ENCODE measurements at regions not wholly inside any gene's neighbourhood (a gene's known extent, or its start where the extent isn't known, plus 50 kb on each side); places are given as distances from the start of the nearest gene placed in this dataset.
"Not testable (repeated sequence)": the region's sequence is repeated elsewhere in the genome, so short reads cannot be mapped to it uniquely, and the experiment has no call there.

- H2AFZ ChIP-seq (ENCODE audit: low read length): no peak overlapping the region
- ChIA-PET POLR2A (interaction anchor here (0.6 to 1.0 kb wide), 2 partner anchors 291 to 1350 kb away, joined by 3 to 4 read pairs; no protein-coding TSS in a partner anchor), CTCF (ENCODE audit: unreplicated experiment) (interaction anchor here (1.4 kb wide), 1 partner anchor 8 kb away, joined by 4 read pairs; no protein-coding TSS in a partner anchor)
- no peak for DNase-seq (ENCODE audit: low spot score)
- H3K27ac ChIP-seq (ENCODE audit: low read depth, low read length, poor library complexity, severe bottlenecking): no peak overlapping the region
- H3K9me2 ChIP-seq (ENCODE audit: insufficient read depth, low read length): no peaks in the 10 kb centered on the region
- H3K36me3 ChIP-seq (ENCODE audit: insufficient read depth, low read length): no peaks in the 10 kb centered on the region
- H3K9me3 ChIP-seq (ENCODE audit: low read length): no peaks in the 10 kb centered on the region
- no peaks in the 10 kb centered on the region for H3K79me2 ChIP-seq (ENCODE audit: insufficient read depth, low read depth, low read length)
- H3K4me1 ChIP-seq (ENCODE audit: insufficient read depth, low read length, poor library complexity, severe bottlenecking): no peaks in the 10 kb centered on the region
- no peak overlapping the region for H3K4me2 ChIP-seq (ENCODE audit: low read length)
- H4K20me1 ChIP-seq (ENCODE audit: insufficient read depth, low read length): no peaks in the 10 kb centered on the region
- no TSS peak for BruUV-seq (replicated peaks)
- intact Hi-C loops (cut with micrococcal nuclease; ENCODE audit: unreplicated experiment): no loop called here
- H3K4me3 ChIP-seq (ENCODE audit: low read depth, low read length, poor library complexity, severe bottlenecking): no peak overlapping the region
- TF ChIP-seq CTCF (conservative IDR thresholded peaks at IDR 0.05; ENCODE audit: low read length): no peak
- TF ChIP-seq EZH2phosphoT487 (IDR thresholded peaks at IDR 0.05; ENCODE audit: borderline replicate concordance, low read depth, low read length): no peak
Observed at GRCh38 chr3:170804078-170804477, 65.9 kb downstream of the RPL22L1 start.

- TF ChIP-seq EZH2phosphoT487 (IDR thresholded peaks at IDR 0.05; ENCODE audit: borderline replicate concordance, low read depth, low read length) (no peak), CTCF (conservative IDR thresholded peaks at IDR 0.05; ENCODE audit: low read length) (no peak)
- Histone ChIP-seq H3K36me3 (ENCODE audit: insufficient read depth, low read length) (no peaks in the 10 kb centered on the region), H3K27ac (ENCODE audit: low read depth, low read length, poor library complexity, severe bottlenecking) (no peak overlapping the region), H4K20me1 (ENCODE audit: insufficient read depth, low read length) (no peaks in the 10 kb centered on the region), H3K4me3 (ENCODE audit: low read depth, low read length, poor library complexity, severe bottlenecking) (no peak overlapping the region), H3K4me2 (ENCODE audit: low read length) (no peak overlapping the region), H3K79me2 (ENCODE audit: insufficient read depth, low read depth, low read length) (no peaks in the 10 kb centered on the region), H3K9me2 (ENCODE audit: insufficient read depth, low read length) (no peaks in the 10 kb centered on the region), H3K4me1 (ENCODE audit: insufficient read depth, low read length, poor library complexity, severe bottlenecking) (no peaks in the 10 kb centered on the region), H3K9me3 (ENCODE audit: low read length) (no peaks in the 10 kb centered on the region), H2AFZ (ENCODE audit: low read length) (no peak overlapping the region)
- DNase-seq (ENCODE audit: low spot score): no peak
- CTCF ChIA-PET (ENCODE audit: unreplicated experiment): interaction anchor here (1.4 kb wide), 1 partner anchor 10 kb away, joined by 4 read pairs; no protein-coding TSS in a partner anchor
- no TSS peak for BruUV-seq (replicated peaks)
- POLR2A ChIA-PET: interaction anchor here (0.6 to 0.8 kb wide), 2 partner anchors 9 to 55 kb away, joined by 4 read pairs; no protein-coding TSS in a partner anchor
- intact Hi-C loops (cut with micrococcal nuclease; ENCODE audit: unreplicated experiment): no loop called here
Observed at GRCh38 chr3:170802164-170803151, 67.5 kb downstream of the RPL22L1 start.

GRCh38 chr3:170801597-170801996 is 68.4 kb downstream of the RPL22L1 start:
- TF ChIP-seq EZH2phosphoT487 (IDR thresholded peaks at IDR 0.05; ENCODE audit: borderline replicate concordance, low read depth, low read length): no peak
- TF ChIP-seq CTCF (conservative IDR thresholded peaks at IDR 0.05; ENCODE audit: low read length): no peak

GRCh38 chr3:170800275-170800674 is 69.7 kb downstream of the RPL22L1 start:
- H3K36me3 ChIP-seq (ENCODE audit: insufficient read depth, low read length); H3K27ac ChIP-seq (ENCODE audit: low read depth, low read length, poor library complexity, severe bottlenecking); H2AFZ ChIP-seq (ENCODE audit: low read length); H3K9me3 ChIP-seq (ENCODE audit: low read length); H3K79me2 ChIP-seq (ENCODE audit: insufficient read depth, low read depth, low read length); H4K20me1 ChIP-seq (ENCODE audit: insufficient read depth, low read length); DNase-seq (ENCODE audit: low spot score); H3K9me2 ChIP-seq (ENCODE audit: insufficient read depth, low read length); H3K4me3 ChIP-seq (ENCODE audit: low read depth, low read length, poor library complexity, severe bottlenecking); H3K4me1 ChIP-seq (ENCODE audit: insufficient read depth, low read length, poor library complexity, severe bottlenecking); BruUV-seq (replicated peaks); H3K4me2 ChIP-seq (ENCODE audit: low read length); intact Hi-C loops (cut with micrococcal nuclease; ENCODE audit: unreplicated experiment): not testable (repeated sequence)
- POLR2A ChIA-PET: interaction anchor here (0.6 kb wide), 1 partner anchor 351 kb away, joined by 3 read pairs; no protein-coding TSS in a partner anchor
- CTCF ChIA-PET (ENCODE audit: unreplicated experiment): interaction anchor here (1.4 kb wide), 1 partner anchor 11 kb away, joined by 3 read pairs; no protein-coding TSS in a partner anchor

More at GRCh38 chr3:170801597-170801996, 68.4 kb downstream of the RPL22L1 start:
- no peaks in the 10 kb centered on the region for H3K9me3 ChIP-seq (ENCODE audit: low read length)
- no peak overlapping the region for H3K4me3 ChIP-seq (ENCODE audit: low read depth, low read length, poor library complexity, severe bottlenecking)
- H3K36me3 ChIP-seq (ENCODE audit: insufficient read depth, low read length): no peaks in the 10 kb centered on the region
- no peaks in the 10 kb centered on the region for H3K79me2 ChIP-seq (ENCODE audit: insufficient read depth, low read depth, low read length)
- POLR2A ChIA-PET: interaction anchor here (0.8 kb wide), 1 partner anchor 10 kb away, joined by 4 read pairs; no protein-coding TSS in a partner anchor
- CTCF ChIA-PET (ENCODE audit: unreplicated experiment): no interaction called here
- DNase-seq (ENCODE audit: low spot score): no peak
- intact Hi-C loops (cut with micrococcal nuclease; ENCODE audit: unreplicated experiment): no loop called here
- H4K20me1 ChIP-seq (ENCODE audit: insufficient read depth, low read length): no peaks in the 10 kb centered on the region
- H3K9me2 ChIP-seq (ENCODE audit: insufficient read depth, low read length): no peaks in the 10 kb centered on the region
- no peak overlapping the region for H3K4me2 ChIP-seq (ENCODE audit: low read length)
- BruUV-seq (replicated peaks): no TSS peak
- no peaks in the 10 kb centered on the region for H3K4me1 ChIP-seq (ENCODE audit: insufficient read depth, low read length, poor library complexity, severe bottlenecking)
- H2AFZ ChIP-seq (ENCODE audit: low read length): no peak overlapping the region
- H3K27ac ChIP-seq (ENCODE audit: low read depth, low read length, poor library complexity, severe bottlenecking): no peak overlapping the region

All from OCI-LY7 (cell line).